Effector memory CD8-positive, alpha-beta T cell (primary cell): ENCODE measurements at regions not wholly inside any gene's neighbourhood (a gene's known extent, or its start where the extent isn't known, plus 50 kb on each side); places are given as distances from the start of the nearest gene placed in this dataset.

Experiments used
- ATAC-seq: fragments of 150-1000 bp; cut with Tn5 transposase; replicated peaks from 2 replicates; pipeline ENCODE4 v1.10.0; 2021; ENCODE audit warnings: mild to moderate bottlenecking, moderate library complexity
- DNase-seq, 3 experiments: peaks; one replicate each; pipeline ENCODE4 v3.0.0; 2021
- H3K27ac Mint-ChIP-seq, 2 donors: one replicate each; pipeline ENCODE4 v1.8.0; 2022; ENCODE audit warnings: mild to moderate bottlenecking in 2 of 2, mixed read lengths in 2 of 2, moderate library complexity in 2 of 2
- H3K27me3 Mint-ChIP-seq, 2 donors: one replicate each; pipeline ENCODE4 v1.8.0; 2022; ENCODE audit warnings: mixed read lengths in 2 of 2
- H3K36me3 Mint-ChIP-seq: one replicate; pipeline ENCODE4 v1.8.0; 2022; ENCODE audit warnings: mild to moderate bottlenecking, moderate library complexity, mixed read lengths; ENCODE audit not compliant: insufficient read depth
- H3K4me1 Mint-ChIP-seq, 2 donors: one replicate each; pipeline ENCODE4 v1.8.0; 2022; ENCODE audit warnings: low read depth in 2 of 2, mixed read lengths in 2 of 2
- H3K4me3 Mint-ChIP-seq, 2 donors: one replicate each; pipeline ENCODE4 v1.8.0; 2022; ENCODE audit warnings: mild to moderate bottlenecking in 2 of 2, mixed read lengths in 2 of 2, moderate library complexity in 2 of 2
- H3K9me3 Mint-ChIP-seq, 2 donors: one replicate each; pipeline ENCODE4 v1.8.0; 2022; ENCODE audit warnings: mixed read lengths in 2 of 2

DNA sequence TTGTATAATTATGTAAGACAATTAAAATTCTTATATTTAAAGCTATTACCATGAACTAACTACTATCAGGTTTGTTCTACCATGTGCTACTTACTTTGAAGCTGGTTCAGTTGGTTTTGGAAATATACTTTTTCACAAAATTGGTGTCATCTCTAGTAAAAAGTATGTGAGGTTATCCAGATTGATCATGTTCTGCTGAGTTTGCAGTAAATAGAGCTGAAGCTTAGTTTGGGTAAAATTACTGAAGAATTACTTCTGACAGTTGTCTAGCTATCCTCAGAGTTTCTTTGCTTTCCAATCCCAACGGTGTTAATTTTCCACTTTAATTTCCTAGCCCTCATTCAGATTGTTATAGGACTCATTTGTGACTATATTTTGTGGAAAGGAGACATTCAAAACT, 184.2 kb downstream of the FAT4 start:
- Mint-ChIP-seq H3K9me3 (peaks cover 6 to 14% of the 10 kb centered on the region in 2 donors), H3K36me3 (no peaks in the 10 kb centered on the region), H3K27ac (no peak overlapping the region), H3K4me3 (no peak overlapping the region), H3K27me3 (no peaks in the 10 kb centered on the region), H3K4me1 (no peaks in the 10 kb centered on the region)
- ATAC-seq (no peak), DNase-seq (no peak)

- ATAC-seq (no peak), DNase-seq (no peak)
- H3K36me3 Mint-ChIP-seq = no peaks in the 10 kb centered on the region
- H3K27me3 Mint-ChIP-seq = no peaks in the 10 kb centered on the region
- peaks cover 8 to 21% of the 10 kb centered on the region in 2 donors for H3K9me3 Mint-ChIP-seq
- no peak overlapping the region for H3K27ac Mint-ChIP-seq
- H3K4me1 Mint-ChIP-seq = no peaks in the 10 kb centered on the region
- no peak overlapping the region for H3K4me3 Mint-ChIP-seq
Observed at GRCh38 chr4:125501090-125501489, 186.3 kb downstream of the FAT4 start.

DNA sequence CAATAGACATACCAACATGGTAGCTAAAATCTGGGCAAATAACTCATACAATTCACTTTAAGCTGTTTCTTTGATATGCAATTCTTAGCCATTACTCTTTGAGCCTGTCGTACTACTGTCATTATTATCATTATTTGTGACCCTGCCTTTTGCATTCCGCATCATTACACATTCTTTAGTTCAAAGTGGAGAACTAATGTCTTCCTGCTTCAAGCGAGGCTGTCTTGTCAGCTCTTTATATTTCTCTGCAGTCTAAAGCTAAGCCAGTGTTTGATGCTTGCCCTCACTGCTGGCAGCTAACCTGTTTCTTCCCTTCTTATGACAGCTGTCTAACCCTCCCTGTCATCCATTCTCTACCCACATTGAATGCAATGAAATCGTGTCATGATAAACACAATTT, 186.8 kb downstream of the FAT4 start:
- Mint-ChIP-seq H3K36me3 (no peaks in the 10 kb centered on the region), H3K9me3 (peaks cover 8 to 21% of the 10 kb centered on the region in 2 donors), H3K4me3 (no peak overlapping the region), H3K27me3 (no peaks in the 10 kb centered on the region), H3K4me1 (no peaks in the 10 kb centered on the region), H3K27ac (no peak overlapping the region)
- no peak for ATAC-seq
- no peak for DNase-seq

DNA sequence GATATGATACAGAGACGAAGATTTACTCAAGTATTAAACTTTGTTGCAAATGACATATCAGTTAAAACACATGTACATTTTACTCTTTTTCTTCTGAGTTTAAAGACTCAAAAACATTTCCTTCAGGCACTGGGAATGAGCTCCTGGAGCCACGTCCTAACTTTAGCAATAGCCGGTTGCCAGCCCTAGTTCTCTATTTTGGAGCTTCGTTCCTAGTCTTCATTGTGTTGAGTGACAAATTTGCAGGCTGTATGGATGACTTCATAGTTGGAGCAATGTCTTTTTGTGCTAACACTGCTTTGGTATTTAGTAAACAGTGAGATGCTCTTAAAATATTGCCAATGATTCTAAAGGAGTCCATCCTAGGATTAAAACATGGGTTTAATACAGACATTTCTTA, 190.9 kb downstream of the FAT4 start:
- Mint-ChIP-seq H3K9me3 (peaks cover 7 to 23% of the 10 kb centered on the region in 2 donors), H3K27ac (no peak overlapping the region), H3K4me3 (no peak overlapping the region), H3K4me1 (no peaks in the 10 kb centered on the region), H3K36me3 (no peaks in the 10 kb centered on the region), H3K27me3 (no peaks in the 10 kb centered on the region)
- no peak for ATAC-seq
- no peak for DNase-seq

GRCh38 chr4:125507141-125507540, 192.4 kb downstream of the FAT4 start:
- Mint-ChIP-seq H3K36me3 (no peaks in the 10 kb centered on the region), H3K27ac (no peak overlapping the region), H3K27me3 (no peaks in the 10 kb centered on the region), H3K9me3 (peaks cover 1 to 22% of the 10 kb centered on the region in 2 donors), H3K4me3 (no peak overlapping the region), H3K4me1 (no peaks in the 10 kb centered on the region)
- DNase-seq (no peak), ATAC-seq (no peak)

DNA sequence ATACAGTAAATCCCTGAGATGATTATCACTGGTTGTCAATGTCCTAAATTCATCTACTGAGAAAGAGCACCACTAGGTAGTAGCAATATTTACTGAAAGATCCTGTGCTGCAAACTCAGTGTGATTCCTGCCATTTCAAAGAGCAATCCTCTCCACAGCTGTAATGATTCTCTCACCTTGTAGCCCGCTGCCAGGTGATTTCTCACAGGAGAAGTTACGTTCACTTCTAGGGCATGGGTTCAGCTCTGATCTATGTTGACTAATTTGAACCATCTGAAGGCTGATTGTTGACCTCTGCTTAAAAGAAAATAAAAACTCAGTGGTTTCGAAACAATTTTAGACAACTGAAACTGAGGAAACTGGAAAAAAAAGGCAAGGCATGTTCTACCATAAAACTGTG, 197.0 kb downstream of the FAT4 start:
- H3K4me3 Mint-ChIP-seq = no peak overlapping the region
- ATAC-seq (no peak), DNase-seq (no peak)
- H3K27me3 Mint-ChIP-seq = no peaks in the 10 kb centered on the region
- no peak overlapping the region for H3K27ac Mint-ChIP-seq
- peaks cover 4 to 16% of the 10 kb centered on the region in 2 donors for H3K9me3 Mint-ChIP-seq
- no peaks in the 10 kb centered on the region for H3K36me3 Mint-ChIP-seq
- no peaks in the 10 kb centered on the region for H3K4me1 Mint-ChIP-seq

GRCh38 chr4:125515016-125515415, 200.3 kb downstream of the FAT4 start:
- Mint-ChIP-seq H3K27ac (no peak overlapping the region), H3K9me3 (peaks cover 4 to 16% of the 10 kb centered on the region in 2 donors), H3K4me3 (no peak overlapping the region), H3K27me3 (no peaks in the 10 kb centered on the region), H3K4me1 (no peaks in the 10 kb centered on the region), H3K36me3 (no peaks in the 10 kb centered on the region)
- DNase-seq (no peak), ATAC-seq (no peak)

GRCh38 chr4:125517831-125518230, 203.1 kb downstream of the FAT4 start:
- Mint-ChIP-seq H3K4me1 (no peaks in the 10 kb centered on the region), H3K4me3 (no peak overlapping the region), H3K9me3 (peaks cover 4 to 9% of the 10 kb centered on the region in 2 donors), H3K36me3 (no peaks in the 10 kb centered on the region), H3K27ac (no peak overlapping the region), H3K27me3 (no peaks in the 10 kb centered on the region)
- no peak for DNase-seq
- ATAC-seq = no peak

DNA sequence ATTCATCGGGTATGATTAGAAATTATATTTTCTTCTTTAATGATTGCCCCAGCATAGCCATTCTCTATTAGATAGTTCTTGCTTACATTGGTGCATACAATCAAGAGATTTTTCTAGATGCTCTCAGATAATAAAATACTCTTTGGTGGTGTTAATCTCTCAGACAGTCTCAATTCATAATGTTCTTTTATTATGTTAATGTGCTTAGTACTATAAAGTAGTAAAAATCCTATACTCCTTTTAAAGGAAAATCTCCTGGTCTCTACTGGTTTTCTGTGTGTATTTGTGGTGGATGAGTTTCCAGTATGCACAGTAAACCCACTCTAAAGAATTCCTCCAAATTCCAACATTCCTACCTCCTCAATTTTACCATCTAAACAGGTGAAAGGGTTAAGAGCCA, 203.5 kb downstream of the FAT4 start:
- DNase-seq = no peak
- no peaks in the 10 kb centered on the region for H3K27me3 Mint-ChIP-seq
- H3K36me3 Mint-ChIP-seq = no peaks in the 10 kb centered on the region
- no peak overlapping the region for H3K4me3 Mint-ChIP-seq
- no peak for ATAC-seq
- no peak overlapping the region for H3K27ac Mint-ChIP-seq
- peaks cover 4 to 9% of the 10 kb centered on the region in 2 donors for H3K9me3 Mint-ChIP-seq
- H3K4me1 Mint-ChIP-seq = no peaks in the 10 kb centered on the region

GRCh38 chr4:125519371-125520146, 204.8 kb downstream of the FAT4 start:
- Mint-ChIP-seq H3K9me3 (peaks cover 7 to 9% of the 10 kb centered on the region in 2 donors), H3K36me3 (no peaks in the 10 kb centered on the region), H3K4me3 (no peak overlapping the region), H3K27me3 (no peaks in the 10 kb centered on the region), H3K27ac (no peak overlapping the region), H3K4me1 (no peaks in the 10 kb centered on the region)
- DNase-seq (no peak), ATAC-seq (no peak)

DNA sequence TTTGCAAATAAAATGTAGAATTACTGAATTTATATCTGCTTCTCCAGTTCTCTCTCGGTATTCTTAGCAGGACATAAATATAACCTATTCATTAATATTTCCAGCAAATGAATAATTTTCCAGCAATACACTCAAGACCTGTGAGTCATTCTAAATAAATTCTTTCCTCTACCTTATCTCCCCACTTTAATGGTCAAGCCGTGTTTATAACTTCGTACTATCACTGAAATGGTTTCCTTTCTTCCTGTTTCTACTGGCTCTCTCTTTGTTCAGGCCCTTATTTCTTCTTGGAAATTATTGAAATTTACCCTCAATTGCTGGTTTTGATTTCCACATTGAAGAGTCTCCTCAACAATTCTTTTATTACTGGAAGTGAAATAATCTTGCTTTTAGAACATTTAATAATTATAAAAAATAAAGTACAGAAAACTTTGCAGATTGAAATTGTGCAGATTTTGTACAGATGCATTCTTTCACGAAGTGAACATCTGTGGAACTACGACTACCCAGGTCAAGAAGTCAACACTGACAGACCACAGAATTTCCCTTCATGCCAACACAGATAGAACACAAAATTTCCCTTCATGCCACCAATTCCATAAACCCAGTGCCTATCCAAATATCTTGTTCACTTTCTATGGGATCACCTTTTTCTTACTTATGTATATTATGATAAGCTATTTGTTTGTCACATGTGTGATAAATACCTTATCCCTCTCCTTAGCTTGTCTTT, 205.7 kb downstream of the FAT4 start:
- no peak for DNase-seq
- ATAC-seq = no peak
- H3K27me3 Mint-ChIP-seq = no peaks in the 10 kb centered on the region
- H3K4me1 Mint-ChIP-seq = no peaks in the 10 kb centered on the region
- peaks cover 9 to 14% of the 10 kb centered on the region in 2 donors for H3K9me3 Mint-ChIP-seq
- H3K36me3 Mint-ChIP-seq = no peaks in the 10 kb centered on the region
- no peak overlapping the region for H3K27ac Mint-ChIP-seq
- no peak overlapping the region for H3K4me3 Mint-ChIP-seq

GRCh38 chr4:125522588-125522987, 207.8 kb downstream of the FAT4 start:
- Mint-ChIP-seq H3K9me3 (peaks cover 6 to 8% of the 10 kb centered on the region in 2 donors), H3K27me3 (no peaks in the 10 kb centered on the region), H3K4me1 (no peaks in the 10 kb centered on the region), H3K27ac (no peak overlapping the region), H3K4me3 (no peak overlapping the region), H3K36me3 (no peaks in the 10 kb centered on the region)
- DNase-seq = no peak
- no peak for ATAC-seq

DNA sequence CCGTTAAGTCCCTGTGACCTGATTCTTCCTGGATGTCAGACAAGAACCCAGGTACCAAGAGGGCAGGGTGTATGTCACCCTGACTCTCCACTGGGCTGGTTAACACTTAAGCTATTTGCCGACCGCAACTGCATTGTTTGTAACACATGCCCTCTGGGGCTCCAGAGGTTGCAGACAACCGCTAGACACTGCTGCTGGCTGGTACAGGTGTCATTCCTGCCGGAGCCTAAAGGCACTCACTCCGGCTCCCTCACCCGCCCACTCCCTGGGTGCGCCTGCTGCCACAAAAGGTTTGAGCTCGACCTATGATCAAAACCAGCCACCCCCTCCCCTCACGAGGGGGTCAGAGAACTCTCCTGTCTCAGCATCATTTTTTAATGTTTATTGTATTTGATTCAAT, 208.2 kb downstream of the FAT4 start:
- no peak for ATAC-seq
- Mint-ChIP-seq H3K27me3 (no peaks in the 10 kb centered on the region), H3K27ac (no peak overlapping the region), H3K9me3 (peaks cover 6 to 8% of the 10 kb centered on the region in 2 donors), H3K36me3 (no peaks in the 10 kb centered on the region), H3K4me3 (no peak overlapping the region), H3K4me1 (no peaks in the 10 kb centered on the region)
- DNase-seq = no peak

- Mint-ChIP-seq H3K4me3 (no peak overlapping the region), H3K27ac (no peak overlapping the region), H3K27me3 (no peaks in the 10 kb centered on the region), H3K4me1 (no peaks in the 10 kb centered on the region), H3K36me3 (no peaks in the 10 kb centered on the region), H3K9me3 (peaks cover 8% of the 10 kb centered on the region in 2 donors)
- DNase-seq (no peak), ATAC-seq (no peak)
Observed at GRCh38 chr4:125526420-125526819, 211.7 kb downstream of the FAT4 start.
